GM12865 (cell line): ENCODE measurements at regions not wholly inside any gene's neighbourhood (a gene's known extent, or its start where the extent isn't known, plus 50 kb on each side); places are given as distances from the start of the nearest gene placed in this dataset.

Experiments
- DNase-seq: peaks from one replicate; pipeline ENCODE4 v3.0.0; 2010; ENCODE audit warnings: low read depth
- H3K4me3 ChIP-seq: 2 replicates; pipeline ENCODE4 v1.5.1; 2011; ENCODE audit warnings: mild to moderate bottlenecking, low read depth, low read length, control low read depth
- TF ChIP-seq, protein P1 (sequence below): IDR thresholded peaks from 2 replicates; pipeline ENCODE4 v1.5.1; 2011; ENCODE audit warnings: low read length, control low read depth, low read depth, inconsistent platforms; ENCODE audit not compliant: insufficient read depth; ENCODE audit errors: missing control alignments

- DNase-seq, result no peak
- H3K4me3 ChIP-seq, result no peak overlapping the region
- TF ChIP-seq, protein P1, sequence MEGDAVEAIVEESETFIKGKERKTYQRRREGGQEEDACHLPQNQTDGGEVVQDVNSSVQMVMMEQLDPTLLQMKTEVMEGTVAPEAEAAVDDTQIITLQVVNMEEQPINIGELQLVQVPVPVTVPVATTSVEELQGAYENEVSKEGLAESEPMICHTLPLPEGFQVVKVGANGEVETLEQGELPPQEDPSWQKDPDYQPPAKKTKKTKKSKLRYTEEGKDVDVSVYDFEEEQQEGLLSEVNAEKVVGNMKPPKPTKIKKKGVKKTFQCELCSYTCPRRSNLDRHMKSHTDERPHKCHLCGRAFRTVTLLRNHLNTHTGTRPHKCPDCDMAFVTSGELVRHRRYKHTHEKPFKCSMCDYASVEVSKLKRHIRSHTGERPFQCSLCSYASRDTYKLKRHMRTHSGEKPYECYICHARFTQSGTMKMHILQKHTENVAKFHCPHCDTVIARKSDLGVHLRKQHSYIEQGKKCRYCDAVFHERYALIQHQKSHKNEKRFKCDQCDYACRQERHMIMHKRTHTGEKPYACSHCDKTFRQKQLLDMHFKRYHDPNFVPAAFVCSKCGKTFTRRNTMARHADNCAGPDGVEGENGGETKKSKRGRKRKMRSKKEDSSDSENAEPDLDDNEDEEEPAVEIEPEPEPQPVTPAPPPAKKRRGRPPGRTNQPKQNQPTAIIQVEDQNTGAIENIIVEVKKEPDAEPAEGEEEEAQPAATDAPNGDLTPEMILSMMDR, result no peak
Observed at GRCh38 chr9:10899509-10899908, 286.7 kb upstream of the PTPRD start.

DNA sequence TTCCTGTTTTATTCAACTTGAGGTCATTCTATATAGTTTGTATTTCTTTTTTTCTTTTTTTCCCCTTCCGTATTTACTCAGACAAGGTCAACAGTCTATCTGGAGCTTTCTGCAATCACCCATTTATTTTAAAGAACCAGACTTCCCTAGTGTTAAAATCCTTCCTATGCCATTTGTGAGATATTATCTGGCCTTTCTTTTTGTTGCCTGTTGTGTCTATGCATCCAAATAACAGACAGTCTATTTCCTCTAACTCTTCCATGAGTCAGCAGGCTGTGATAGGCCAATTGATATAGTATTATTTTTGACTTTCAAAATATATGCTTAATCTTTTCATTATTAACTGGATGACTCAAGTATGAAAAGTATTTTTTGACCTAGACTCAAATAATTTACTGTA is 291.2 kb upstream of the PTPRD start:
- no peak for DNase-seq
- TF ChIP-seq, protein P1, result no peak
- no peak overlapping the region for H3K4me3 ChIP-seq

DNA sequence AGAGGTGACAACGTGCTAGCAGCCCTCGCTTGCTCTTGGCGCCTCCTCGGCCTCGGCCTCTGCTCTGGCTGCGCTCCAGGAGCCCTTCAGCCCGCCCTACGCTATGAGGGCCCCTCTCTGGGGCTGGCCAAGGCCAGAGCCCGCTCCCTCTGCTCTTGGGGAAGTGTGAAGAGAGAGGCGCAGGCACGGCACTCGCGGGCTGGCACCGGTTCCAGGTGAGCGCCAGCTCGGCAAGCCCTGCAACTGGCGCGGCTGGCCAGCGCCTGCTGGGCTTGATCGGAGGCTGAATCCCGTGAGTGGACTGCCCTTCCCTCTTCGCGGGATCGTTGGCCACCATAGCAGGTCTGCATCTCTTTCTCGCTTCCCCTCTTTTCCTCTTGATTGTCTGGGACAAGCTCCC is 298.0 kb upstream of the PTPRD start:
- no peak for DNase-seq
- H3K4me3 ChIP-seq, result no peak overlapping the region
- TF ChIP-seq, protein P1, result no peak

DNA sequence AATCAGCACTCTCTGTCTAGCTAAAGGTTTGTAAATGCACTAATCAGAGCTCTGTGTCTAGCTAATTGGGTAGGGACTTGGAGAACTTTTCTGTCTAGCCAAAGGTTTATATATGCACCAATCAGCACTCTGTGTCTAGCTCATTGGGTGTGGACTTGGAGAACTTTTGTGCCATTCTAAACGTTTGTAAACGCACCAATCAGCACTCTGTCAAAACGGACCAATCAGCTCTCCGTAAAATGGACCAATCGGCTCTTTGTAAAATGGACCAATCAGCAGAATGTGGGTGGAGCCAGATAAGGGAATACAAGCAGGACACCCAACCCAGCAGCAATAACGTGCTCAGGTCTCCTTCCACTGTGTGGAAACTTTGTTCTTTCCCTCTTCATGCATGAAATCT is 298.6 kb upstream of the PTPRD start:
- TF ChIP-seq, protein P1, result no peak
- DNase-seq, result no peak
- H3K4me3 ChIP-seq, result no peak overlapping the region

GRCh38 chr9:10917001-10917400 is 304.2 kb upstream of the PTPRD start:
- TF ChIP-seq, protein P1, result no peak
- H3K4me3 ChIP-seq, result no peak overlapping the region
- no peak for DNase-seq

- DNase-seq, result no peak
- TF ChIP-seq, protein P1, result no peak
- no peak overlapping the region for H3K4me3 ChIP-seq
Observed at GRCh38 chr9:10921671-10922070, 308.9 kb upstream of the PTPRD start.

DNA sequence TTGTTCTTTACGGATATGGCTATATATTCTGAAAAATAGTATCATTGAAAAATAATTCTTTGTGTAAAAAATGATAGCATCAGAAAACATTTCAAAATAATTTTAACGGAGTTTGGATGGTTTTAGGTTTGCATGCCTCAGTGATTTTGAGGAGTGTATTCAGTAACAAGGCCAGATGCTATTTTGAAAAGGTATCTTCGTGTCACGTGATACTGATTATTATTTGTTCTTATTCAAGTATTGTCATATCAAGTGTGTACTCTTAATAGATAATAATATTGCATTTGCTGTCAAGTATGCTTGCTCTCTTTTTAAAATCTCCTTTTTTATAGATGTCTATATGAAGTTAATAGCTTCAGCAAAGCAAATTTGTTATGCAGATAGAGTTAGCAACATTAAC is 313.1 kb upstream of the PTPRD start:
- TF ChIP-seq, protein P1, result no peak
- no peak overlapping the region for H3K4me3 ChIP-seq
- DNase-seq, result no peak
